ENCODE measurements at regions not wholly inside any gene's neighbourhood (a gene's known extent, or its start where the extent isn't known, plus 50 kb on each side); places are given as distances from the start of the nearest gene placed in this dataset.

DNA sequence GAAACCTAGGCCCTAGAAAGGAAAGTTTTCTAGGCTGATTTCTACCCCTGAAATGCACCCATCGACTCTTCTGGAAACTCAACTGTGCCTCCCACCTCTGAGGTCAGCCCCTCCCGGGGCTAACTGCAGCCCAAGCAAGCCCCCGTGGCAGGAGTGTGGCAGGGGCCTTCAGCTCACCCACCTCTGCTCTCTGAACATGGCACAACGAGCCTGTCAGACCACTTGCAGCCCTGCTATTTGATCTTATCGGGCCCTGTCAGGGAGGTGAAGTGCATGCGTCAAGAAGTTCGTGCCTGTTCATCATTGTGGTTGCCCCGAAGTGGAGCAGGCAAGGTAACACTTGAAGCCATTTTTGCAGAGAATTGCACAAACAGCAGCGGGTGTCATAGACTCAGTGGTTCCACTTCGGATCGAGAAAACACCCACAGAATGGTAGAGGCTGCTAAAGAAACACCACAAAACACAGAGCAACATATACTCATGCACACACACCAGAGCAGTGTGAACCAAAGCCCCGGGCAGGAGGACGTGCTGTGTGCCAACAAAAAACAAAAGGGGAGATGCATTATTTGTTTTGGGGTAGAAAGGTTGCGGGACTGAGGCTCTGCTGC is 262.7 kb downstream of the ETS1 start:
- TF ChIP-seq, protein P1, sequence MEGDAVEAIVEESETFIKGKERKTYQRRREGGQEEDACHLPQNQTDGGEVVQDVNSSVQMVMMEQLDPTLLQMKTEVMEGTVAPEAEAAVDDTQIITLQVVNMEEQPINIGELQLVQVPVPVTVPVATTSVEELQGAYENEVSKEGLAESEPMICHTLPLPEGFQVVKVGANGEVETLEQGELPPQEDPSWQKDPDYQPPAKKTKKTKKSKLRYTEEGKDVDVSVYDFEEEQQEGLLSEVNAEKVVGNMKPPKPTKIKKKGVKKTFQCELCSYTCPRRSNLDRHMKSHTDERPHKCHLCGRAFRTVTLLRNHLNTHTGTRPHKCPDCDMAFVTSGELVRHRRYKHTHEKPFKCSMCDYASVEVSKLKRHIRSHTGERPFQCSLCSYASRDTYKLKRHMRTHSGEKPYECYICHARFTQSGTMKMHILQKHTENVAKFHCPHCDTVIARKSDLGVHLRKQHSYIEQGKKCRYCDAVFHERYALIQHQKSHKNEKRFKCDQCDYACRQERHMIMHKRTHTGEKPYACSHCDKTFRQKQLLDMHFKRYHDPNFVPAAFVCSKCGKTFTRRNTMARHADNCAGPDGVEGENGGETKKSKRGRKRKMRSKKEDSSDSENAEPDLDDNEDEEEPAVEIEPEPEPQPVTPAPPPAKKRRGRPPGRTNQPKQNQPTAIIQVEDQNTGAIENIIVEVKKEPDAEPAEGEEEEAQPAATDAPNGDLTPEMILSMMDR (IDR thresholded peaks at IDR 0.05; ENCODE audit: insufficient read depth, low read length) = no peak
- no peak for DNase-seq (ENCODE audit: low read depth)

DNA sequence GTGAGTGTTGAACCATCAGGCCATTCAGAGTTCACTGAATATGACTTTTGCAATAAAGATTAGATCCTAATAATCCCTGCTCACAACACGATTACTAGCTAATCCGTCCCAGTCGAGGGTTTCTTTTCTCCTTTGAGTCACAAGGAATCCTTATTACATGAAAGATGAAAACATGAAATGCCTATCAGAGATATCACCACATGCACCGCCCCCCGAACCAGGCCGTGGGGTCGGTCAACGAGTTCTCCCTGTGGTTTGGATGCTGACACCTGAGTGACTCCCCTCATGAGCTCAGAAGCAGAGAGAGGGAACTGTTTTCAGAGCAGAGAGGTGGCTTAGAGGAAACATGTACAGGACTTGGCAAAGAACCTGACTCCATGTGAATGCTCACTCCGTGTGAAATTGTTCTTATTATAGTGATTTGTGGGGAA is 263.3 kb downstream of the ETS1 start:
- DNase-seq (ENCODE audit: low read depth) = no peak
- TF ChIP-seq, protein P1 (IDR thresholded peaks at IDR 0.05; ENCODE audit: insufficient read depth, low read length) = no peak
- no peak overlapping the region for H3K4me3 ChIP-seq (ENCODE audit: low read depth, low read length)

More for the DNA sequence above, 262.7 kb downstream of the ETS1 start:
- no peak overlapping the region for H3K4me3 ChIP-seq (ENCODE audit: low read depth, low read length)

DNA sequence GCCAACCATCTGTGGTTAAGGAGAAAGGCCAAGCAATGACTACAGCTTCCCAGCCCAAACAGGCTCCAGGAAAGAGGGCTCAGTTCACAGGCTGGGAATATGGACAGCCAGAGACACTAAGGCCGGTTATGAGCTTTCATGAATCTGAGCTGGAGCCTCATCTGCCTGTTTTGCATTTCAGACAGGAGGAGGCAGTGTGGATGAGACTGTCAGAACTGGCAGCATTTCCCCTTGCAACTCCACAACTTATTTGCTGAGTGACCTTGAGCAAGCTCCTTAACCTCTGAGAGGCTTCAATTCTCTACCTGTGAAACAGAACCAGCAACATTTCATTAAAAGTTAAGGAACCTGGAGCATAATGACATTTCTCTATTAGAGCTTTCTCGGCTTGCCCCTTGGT is 264.0 kb downstream of the ETS1 start:
- H3K4me3 ChIP-seq (ENCODE audit: low read depth, low read length) = no peak overlapping the region
- TF ChIP-seq, protein P1 (IDR thresholded peaks at IDR 0.05; ENCODE audit: insufficient read depth, low read length) = peak; percentile 40
- DNase-seq (ENCODE audit: low read depth) = peak; percentile 37

DNA sequence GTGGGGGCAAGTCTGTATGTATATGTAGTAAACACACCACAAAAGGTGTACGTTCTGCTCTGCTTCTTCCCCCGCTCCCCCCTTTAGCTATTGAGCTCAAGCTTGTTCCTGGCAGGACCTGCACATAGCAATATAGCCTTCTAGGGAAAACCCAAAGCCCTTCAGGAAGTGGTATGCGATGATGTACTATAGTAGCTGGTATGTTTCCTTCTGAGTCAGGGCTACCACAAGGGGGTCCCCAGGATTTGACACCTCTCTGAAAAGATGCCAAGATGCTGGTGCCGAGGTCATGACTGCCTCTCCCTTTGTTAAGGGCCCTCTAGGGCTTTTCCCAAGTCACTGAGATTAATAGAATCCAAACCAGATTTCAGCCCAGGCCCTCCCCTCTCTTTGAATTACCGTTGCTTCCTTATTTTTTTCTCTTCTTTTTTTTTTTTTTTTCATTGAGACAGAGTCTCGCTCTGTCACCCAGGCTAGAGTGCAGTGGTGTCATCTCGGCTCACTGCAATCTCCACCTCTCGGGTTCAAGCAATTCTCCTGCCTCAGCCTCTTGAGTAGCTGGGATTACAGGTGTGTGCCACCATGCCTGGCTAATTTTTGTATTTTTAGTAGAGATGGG is 268.4 kb downstream of the ETS1 start:
- DNase-seq (ENCODE audit: low read depth) = no peak
- TF ChIP-seq, protein P1 (IDR thresholded peaks at IDR 0.05; ENCODE audit: insufficient read depth, low read length) = no peak
- H3K4me3 ChIP-seq (ENCODE audit: low read depth, low read length) = no peak overlapping the region

DNA sequence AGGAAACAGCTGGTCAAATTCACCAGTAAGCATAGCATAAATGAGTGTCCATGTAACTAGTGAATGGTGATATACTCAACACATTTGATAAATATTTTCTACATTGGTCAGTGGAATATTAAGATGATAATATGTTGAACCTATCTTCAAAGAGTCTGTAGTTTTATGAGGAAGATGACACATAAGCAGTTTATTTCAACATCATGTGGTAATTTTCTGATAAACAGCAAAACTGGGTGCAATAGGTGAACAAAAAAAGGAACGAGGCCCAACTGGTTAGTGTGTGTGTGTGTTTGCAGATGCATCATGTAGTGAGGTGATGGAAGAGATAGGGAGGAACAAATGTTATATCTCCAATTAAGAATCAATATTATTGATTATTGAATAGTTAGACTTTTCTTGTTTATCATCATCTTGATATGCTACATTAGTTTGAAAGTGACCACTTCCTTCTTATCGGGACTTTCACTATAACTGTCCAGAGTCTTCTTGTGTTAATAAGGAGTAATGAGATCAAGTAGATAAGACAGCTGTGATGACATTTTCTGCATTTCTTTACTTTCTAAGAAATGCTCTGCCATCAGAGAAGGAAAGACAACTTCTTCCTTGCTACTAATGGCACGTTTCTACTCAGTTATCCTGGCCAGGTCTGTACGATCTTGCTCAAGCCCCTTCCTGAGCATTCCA is 270.7 kb downstream of the ETS1 start:
- no peak overlapping the region for H3K4me3 ChIP-seq (ENCODE audit: low read depth, low read length)
- TF ChIP-seq, protein P1 (IDR thresholded peaks at IDR 0.05; ENCODE audit: insufficient read depth, low read length) = no peak
- DNase-seq (ENCODE audit: low read depth) = no peak

DNA sequence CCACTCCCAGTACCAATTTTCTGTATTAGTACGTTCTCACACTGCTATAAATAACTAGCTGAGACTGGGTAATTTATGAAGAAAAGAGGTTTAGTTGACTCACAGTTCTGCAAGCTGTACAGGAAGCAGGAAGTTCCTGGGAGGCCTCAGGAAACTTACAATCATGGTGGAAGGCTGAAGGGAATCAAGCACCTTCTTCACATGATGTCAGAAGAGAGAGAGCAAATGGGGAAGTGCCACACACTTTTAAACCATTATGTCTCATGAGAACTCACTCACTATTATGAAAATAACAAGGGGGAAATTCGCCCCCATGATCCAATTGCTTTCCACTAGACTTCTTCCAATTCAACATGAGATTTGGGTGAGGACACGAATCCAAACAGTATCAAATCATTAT is 271.4 kb downstream of the ETS1 start:
- TF ChIP-seq, protein P1 (IDR thresholded peaks at IDR 0.05; ENCODE audit: insufficient read depth, low read length) = no peak
- H3K4me3 ChIP-seq (ENCODE audit: low read depth, low read length) = no peak overlapping the region
- no peak for DNase-seq (ENCODE audit: low read depth)

All from fibroblast of the aortic adventitia (primary cell).